Fibroblast of lung (primary cell): ENCODE measurements at regions not wholly inside any gene's neighbourhood (a gene's known extent, or its start where the extent isn't known, plus 50 kb on each side); places are given as distances from the start of the nearest gene placed in this dataset.

Experiments used
- DNase-seq, 2 donors: peaks; one replicate each; pipeline versions ENCODE4 v3.0.0 to v3.0.0-alpha.2; 2010; ENCODE audit warnings: low read depth in 2 of 2
- H2AFZ ChIP-seq: 2 replicates; pipeline ENCODE4 v1.5.1; 2012; ENCODE audit warnings: low read length, control low read depth, inconsistent platforms
- H3K27ac ChIP-seq: 2 replicates; pipeline ENCODE4 v1.5.1; 2011; ENCODE audit warnings: low read length, control low read depth; ENCODE audit not compliant: insufficient read depth
- H3K27me3 ChIP-seq: 2 replicates; pipeline ENCODE4 v1.5.1; 2011; ENCODE audit warnings: mild to moderate bottlenecking, low read length; ENCODE audit not compliant: control insufficient read depth, insufficient read depth
- H3K36me3 ChIP-seq: 2 replicates; pipeline ENCODE4 v1.5.1; 2011; ENCODE audit warnings: low read length; ENCODE audit not compliant: control insufficient read depth, insufficient read depth
- H3K4me1 ChIP-seq: 2 replicates; pipeline ENCODE4 v1.5.1; 2011; ENCODE audit warnings: low read length; ENCODE audit not compliant: control insufficient read depth, insufficient read depth; ENCODE audit errors: extremely low read depth
- H3K4me2 ChIP-seq: 2 replicates; pipeline ENCODE4 v1.5.1; 2011; ENCODE audit warnings: low read length, control low read depth; ENCODE audit not compliant: insufficient read depth; ENCODE audit errors: extremely low read depth
- H3K4me3 ChIP-seq, 4 experiments: fragments of 200-600 bp in 1 of 4; sonication (generic) in 1 of 4; replicated peaks in 1 of 4; 2 replicates each; pipeline ENCODE4 v1.5.1; 2011 to 2016; ENCODE audit warnings: low read length in 4 of 4, low read depth in 3 of 4, mild to moderate bottlenecking in 3 of 4, control low read depth in 2 of 4, inconsistent platforms in 1 of 4, mixed read lengths in 1 of 4; ENCODE audit not compliant: insufficient read depth in 1 of 4; ENCODE audit errors: control extremely low read depth in 1 of 4
- H3K79me2 ChIP-seq: 2 replicates; pipeline ENCODE4 v1.5.1; 2012; ENCODE audit warnings: mild to moderate bottlenecking, low read length, inconsistent platforms; ENCODE audit not compliant: control insufficient read depth, insufficient read depth
- H3K9ac ChIP-seq: 2 replicates; pipeline ENCODE4 v1.5.1; 2011; ENCODE audit warnings: mild to moderate bottlenecking, low read length, control low read depth; ENCODE audit not compliant: insufficient read depth
- H3K9me3 ChIP-seq: 2 replicates; pipeline ENCODE4 v1.5.1; 2012; ENCODE audit warnings: low read depth, low read length; ENCODE audit not compliant: control insufficient read depth, insufficient read depth
- H4K20me1 ChIP-seq: 2 replicates; pipeline ENCODE4 v1.5.1; 2011; ENCODE audit warnings: low read length; ENCODE audit not compliant: control insufficient read depth, insufficient read depth; ENCODE audit errors: extremely low read depth
- CTCF ChIP-seq, 2 donors: IDR thresholded peaks in 1 of 2; conservative IDR thresholded peaks in 1 of 2; 1 replicate in 1 of 2; 2 replicates in 1 of 2; pipeline ENCODE4 v1.5.1; 2011 to 2012; ENCODE audit warnings: low read length in 2 of 2, control low read depth in 1 of 2, inconsistent platforms in 1 of 2, low read depth in 1 of 2, mild to moderate bottlenecking in 1 of 2
- EZH2 ChIP-seq: IDR thresholded peaks from 2 replicates; pipeline ENCODE4 v1.5.1; 2012; ENCODE audit warnings: low read length, control low read depth, mild to moderate bottlenecking; ENCODE audit errors: missing control alignments

GRCh38 chr15:45751629-45752028, 116.8 kb downstream of the SQOR start:
- Histone ChIP-seq H4K20me1 (no peaks in the 10 kb centered on the region), H3K9me3 (no peaks in the 10 kb centered on the region), H3K27me3 (no peaks in the 10 kb centered on the region), H3K9ac (no peak overlapping the region), H3K4me1 (no peaks in the 10 kb centered on the region), H3K79me2 (no peaks in the 10 kb centered on the region), H3K4me2 (no peak overlapping the region), H3K36me3 (no peaks in the 10 kb centered on the region), H3K27ac (no peak overlapping the region), H2AFZ (no peak overlapping the region), H3K4me3 (no peak overlapping the region)
- DNase-seq: no peak
- TF ChIP-seq EZH2 (no peak), CTCF (conservative IDR thresholded peaks at IDR 0.05 in 1 of 2, IDR thresholded peaks at IDR 0.05 in 1 of 2; ENCODE audit: low read depth in 1 of 2, low read length in 2 of 2) (no peak)

GRCh38 chr15:45759936-45760335, 125.1 kb downstream of the SQOR start:
- Histone ChIP-seq H3K4me1 (no peaks in the 10 kb centered on the region), H3K9me3 (no peaks in the 10 kb centered on the region), H3K4me3 (no peak overlapping the region), H3K4me2 (no peak overlapping the region), H4K20me1 (no peaks in the 10 kb centered on the region), H3K9ac (no peak overlapping the region), H3K27me3 (no peaks in the 10 kb centered on the region), H2AFZ (no peak overlapping the region), H3K36me3 (no peaks in the 10 kb centered on the region), H3K27ac (no peak overlapping the region), H3K79me2 (no peaks in the 10 kb centered on the region)
- TF ChIP-seq EZH2 (no peak), CTCF (conservative IDR thresholded peaks at IDR 0.05 in 1 of 2, IDR thresholded peaks at IDR 0.05 in 1 of 2; ENCODE audit: low read depth in 1 of 2, low read length in 2 of 2) (no peak)
- DNase-seq: no peak

- Histone ChIP-seq H3K27ac (no peak overlapping the region), H3K79me2 (no peaks in the 10 kb centered on the region), H3K9me3 (no peaks in the 10 kb centered on the region), H2AFZ (no peak overlapping the region), H3K9ac (no peak overlapping the region), H3K4me3 (no peak overlapping the region), H3K4me2 (no peak overlapping the region), H3K4me1 (no peaks in the 10 kb centered on the region), H4K20me1 (no peaks in the 10 kb centered on the region), H3K27me3 (no peaks in the 10 kb centered on the region), H3K36me3 (no peaks in the 10 kb centered on the region)
- DNase-seq: no peak
- TF ChIP-seq EZH2 (no peak), CTCF (conservative IDR thresholded peaks at IDR 0.05 in 1 of 2, IDR thresholded peaks at IDR 0.05 in 1 of 2; ENCODE audit: low read depth in 1 of 2, low read length in 2 of 2) (no peak)
These were observed 127.9 kb downstream of the SQOR start for GRCh38 chr15:45762726-45763125.
